ENCODE measurements at regions not wholly inside any gene's neighbourhood (a gene's known extent, or its start where the extent isn't known, plus 50 kb on each side); places are given as distances from the start of the nearest gene placed in this dataset.

- H3K56ac ChIP-seq (ENCODE audit: insufficient read length, low read depth, low read length): no peak overlapping the region
- H4K20me1 ChIP-seq (ENCODE audit: control insufficient read depth, insufficient read depth, insufficient read length): no peaks in the 10 kb centered on the region
- H3K9ac ChIP-seq (ENCODE audit: extremely low read depth, insufficient read length, low read length): no peak overlapping the region
- H2BK120ac ChIP-seq (ENCODE audit: low read depth, low read length, poor library complexity, severe bottlenecking): no peak overlapping the region
- H4K8ac ChIP-seq (replicated peaks; ENCODE audit: insufficient read length, low read depth, low read length): no peak overlapping the region
- no peak overlapping the region for H3K27ac ChIP-seq (ENCODE audit: insufficient read length, low read depth, low read length)
- no peaks in the 10 kb centered on the region for H3K4me1 ChIP-seq (ENCODE audit: insufficient read depth, low read length)
- no peak overlapping the region for H2BK12ac ChIP-seq (ENCODE audit: insufficient read length, low read depth, low read length)
- Mint-ChIP-seq H3K9me3 (no peaks in the 10 kb centered on the region), H3K27me3 (ENCODE audit: low read depth) (no peaks in the 10 kb centered on the region), H3K27ac (no peak overlapping the region), H3K4me1 (no peaks in the 10 kb centered on the region), H3K4me3 (no peak overlapping the region), H3K36me3 (ENCODE audit: insufficient read depth in 1 of 3, low read depth in 3 of 3) (no peaks in the 10 kb centered on the region)
- no peak overlapping the region for H2BK15ac ChIP-seq (ENCODE audit: low read depth, low read length)
- no peaks in the 10 kb centered on the region for H3K79me2 ChIP-seq (ENCODE audit: insufficient read depth, low read length)
- H3K79me1 ChIP-seq (ENCODE audit: insufficient read depth, low read depth, low read length, poor library complexity, severe bottlenecking): no peaks in the 10 kb centered on the region
- no peak overlapping the region for H3K23ac ChIP-seq (ENCODE audit: insufficient read length, low read depth, low read length)
- no peak overlapping the region for H3T11ph ChIP-seq (ENCODE audit: low read length)
- no peak overlapping the region for H2AFZ ChIP-seq (ENCODE audit: low read length)
- no peak overlapping the region for H4K91ac ChIP-seq (ENCODE audit: insufficient read length, low read depth, low read length)
- no peak overlapping the region for H2AK5ac ChIP-seq (ENCODE audit: insufficient read length, low read length)
- no peak overlapping the region for H3K4ac ChIP-seq (ENCODE audit: low read depth, low read length)
- no peaks in the 10 kb centered on the region for H3K23me2 ChIP-seq (ENCODE audit: insufficient read length, low read depth, low read length, poor library complexity, severe bottlenecking)
- H3K9me3 ChIP-seq (ENCODE audit: control insufficient read depth, low read depth, low read length): no peaks in the 10 kb centered on the region
- no peaks in the 10 kb centered on the region for H3K27me3 ChIP-seq (ENCODE audit: insufficient read depth, low read length)
- no peak overlapping the region for H2BK20ac ChIP-seq (ENCODE audit: low read depth, low read length, poor library complexity, severe bottlenecking)
- TF ChIP-seq CTCF (conservative IDR thresholded peaks at IDR 0.05): no peak
- no peak overlapping the region for H2BK5ac ChIP-seq (ENCODE audit: insufficient read length, low read length)
- H4K5ac ChIP-seq (ENCODE audit: insufficient read length, low read depth, low read length): no peak overlapping the region
- H3K14ac ChIP-seq (ENCODE audit: insufficient read depth, low read length): no peak overlapping the region
- no CpG with 5 or more reads among the region's 6 CpGs for WGBS (ENCODE audit: extremely low coverage, insufficient read length, low lambda C conversion rate)
- DNase-seq: no peak
- no peak overlapping the region for H3K18ac ChIP-seq (ENCODE audit: insufficient read length, low read depth, low read length)
- no peak overlapping the region for H3K4me2 ChIP-seq (ENCODE audit: insufficient read depth, insufficient read length, low read length)
These were observed 1432.6 kb upstream of the TENM4 start for GRCh38 chr11:80873310-80873999.

Measured in H9 (cell line).